HFF-Myc (cell line): ENCODE measurements at regions not wholly inside any gene's neighbourhood (a gene's known extent, or its start where the extent isn't known, plus 50 kb on each side); places are given as distances from the start of the nearest gene placed in this dataset.

ENCODE experiments used
- DNase-seq: peaks from one replicate; pipeline ENCODE4 v3.0.0-alpha.2; 2011; ENCODE audit warnings: low read depth; ENCODE audit errors: extremely low read depth
- H3K4me3 ChIP-seq: replicated peaks from 2 replicates; pipeline ENCODE4 v1.5.1; 2011; ENCODE audit warnings: low read depth, mild to moderate bottlenecking, control low read depth, low read length
- TF ChIP-seq, protein P1 (sequence below): IDR thresholded peaks from 2 replicates; pipeline ENCODE4 v1.5.1; 2012; ENCODE audit warnings: mild to moderate bottlenecking, low read depth, low read length, control low read depth; ENCODE audit errors: missing control alignments

GRCh38 chr13:64347664-64348063, 2882.5 kb downstream of the PCDH9 start:
- DNase-seq = no peak
- no peak overlapping the region for H3K4me3 ChIP-seq
- TF ChIP-seq, protein P1, sequence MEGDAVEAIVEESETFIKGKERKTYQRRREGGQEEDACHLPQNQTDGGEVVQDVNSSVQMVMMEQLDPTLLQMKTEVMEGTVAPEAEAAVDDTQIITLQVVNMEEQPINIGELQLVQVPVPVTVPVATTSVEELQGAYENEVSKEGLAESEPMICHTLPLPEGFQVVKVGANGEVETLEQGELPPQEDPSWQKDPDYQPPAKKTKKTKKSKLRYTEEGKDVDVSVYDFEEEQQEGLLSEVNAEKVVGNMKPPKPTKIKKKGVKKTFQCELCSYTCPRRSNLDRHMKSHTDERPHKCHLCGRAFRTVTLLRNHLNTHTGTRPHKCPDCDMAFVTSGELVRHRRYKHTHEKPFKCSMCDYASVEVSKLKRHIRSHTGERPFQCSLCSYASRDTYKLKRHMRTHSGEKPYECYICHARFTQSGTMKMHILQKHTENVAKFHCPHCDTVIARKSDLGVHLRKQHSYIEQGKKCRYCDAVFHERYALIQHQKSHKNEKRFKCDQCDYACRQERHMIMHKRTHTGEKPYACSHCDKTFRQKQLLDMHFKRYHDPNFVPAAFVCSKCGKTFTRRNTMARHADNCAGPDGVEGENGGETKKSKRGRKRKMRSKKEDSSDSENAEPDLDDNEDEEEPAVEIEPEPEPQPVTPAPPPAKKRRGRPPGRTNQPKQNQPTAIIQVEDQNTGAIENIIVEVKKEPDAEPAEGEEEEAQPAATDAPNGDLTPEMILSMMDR = no peak

- TF ChIP-seq, protein P1 = no peak
- no peak for DNase-seq
- H3K4me3 ChIP-seq = no peak overlapping the region
These were observed 2890.6 kb downstream of the PCDH9 start for GRCh38 chr13:64339373-64340063.

DNA sequence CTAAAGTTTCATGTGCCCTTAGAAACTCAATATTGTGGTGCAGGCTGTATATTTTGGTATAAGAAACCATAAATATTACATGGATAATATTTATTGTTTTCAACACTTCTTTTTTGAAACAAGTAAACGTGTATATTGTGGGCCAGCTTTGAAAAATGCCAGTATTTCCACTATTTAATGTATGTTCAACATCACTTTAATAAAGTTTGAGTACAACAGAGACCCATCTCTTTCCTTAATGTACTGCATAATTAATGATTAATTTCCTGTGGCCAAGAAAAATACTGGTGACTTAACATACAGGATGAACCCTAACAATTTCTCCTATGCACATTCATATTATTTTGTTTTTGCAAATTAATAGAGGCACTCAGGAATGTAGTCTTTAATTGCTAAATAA, 2891.5 kb downstream of the PCDH9 start:
- H3K4me3 ChIP-seq = no peak overlapping the region
- TF ChIP-seq, protein P1 = no peak
- no peak for DNase-seq

- no peak for DNase-seq
- H3K4me3 ChIP-seq = no peak overlapping the region
- TF ChIP-seq, protein P1 = no peak
These were observed 2896.2 kb downstream of the PCDH9 start for GRCh38 chr13:64333888-64334287.

DNA sequence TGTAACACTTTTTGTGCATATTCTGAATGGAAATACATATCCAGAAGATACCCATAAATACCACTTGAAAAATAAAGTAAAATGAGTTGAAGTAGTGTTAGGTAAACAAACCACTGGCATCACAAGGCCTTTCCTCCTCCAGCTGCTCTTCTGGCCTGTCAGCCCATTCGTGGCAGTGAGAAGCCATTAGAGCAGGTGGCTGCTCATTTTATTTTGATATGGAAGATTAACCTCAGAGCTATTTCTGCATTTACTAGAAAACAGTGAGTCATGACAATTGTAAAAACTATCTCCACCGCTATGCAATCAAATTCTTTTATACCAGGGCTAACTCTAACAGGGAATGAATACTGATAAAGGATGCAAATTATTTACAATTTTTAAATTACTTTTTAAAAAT, 2898.1 kb downstream of the PCDH9 start:
- TF ChIP-seq, protein P1 = no peak
- no peak overlapping the region for H3K4me3 ChIP-seq
- no peak for DNase-seq

GRCh38 chr13:64327505-64328194, 2902.5 kb downstream of the PCDH9 start:
- TF ChIP-seq, protein P1 = no peak
- no peak for DNase-seq

More at GRCh38 chr13:64327505-64328194, 2902.5 kb downstream of the PCDH9 start:
- H3K4me3 ChIP-seq = no peak overlapping the region
